ENCODE measurements at regions not wholly inside any gene's neighbourhood (a gene's known extent, or its start where the extent isn't known, plus 50 kb on each side); places are given as distances from the start of the nearest gene placed in this dataset.
"Not testable (repeated sequence)": the region's sequence is repeated elsewhere in the genome, so short reads cannot be mapped to it uniquely, and the experiment has no call there.

GRCh38 chr11:15843309-15843872 lies 513.0 kb downstream of the SOX6 start:
- DNase-seq: no peak
- H3K27ac ChIP-seq: peak overlapping the region in 2 of 4 donors; percentile 18 to 26

GRCh38 chr11:15845261-15845660 lies 511.1 kb downstream of the SOX6 start:
- Histone ChIP-seq H3K4me1 (peaks cover 0 to 31% (median 4%) of the 10 kb centered on the region in 3 donors), H3K27me3 (no peaks in the 10 kb centered on the region), H3K36me3 (no peaks in the 10 kb centered on the region), H3K9me3 (no peaks in the 10 kb centered on the region), H3K4me3 (no peak overlapping the region), H3K27ac (no peak overlapping the region)
- DNase-seq: no peak
- intact Hi-C loops (cut with DNase I): no loop called here
- TF ChIP-seq CTCF (IDR thresholded peaks at IDR 0.05) (no peak), POLR2A (IDR thresholded peaks at IDR 0.05) (no peak)

More at GRCh38 chr11:15843309-15843872, 513.0 kb downstream of the SOX6 start:
- Histone ChIP-seq H3K4me1 (peaks cover 0 to 31% (median 4%) of the 10 kb centered on the region in 3 donors), H3K27me3 (no peaks in the 10 kb centered on the region), H3K9me3 (no peaks in the 10 kb centered on the region), H3K36me3 (no peaks in the 10 kb centered on the region), H3K4me3 (no peak overlapping the region)
- WGBS, 2 donors: 29 to 39% methylated on average over 5 to 10 of the region's 10 CpGs
- TF ChIP-seq POLR2A (IDR thresholded peaks at IDR 0.05): no peak
- no peak for TF ChIP-seq CTCF (IDR thresholded peaks at IDR 0.05)
- intact Hi-C loops (cut with DNase I): no loop called here

- intact Hi-C loops (cut with DNase I): no loop called here
- Histone ChIP-seq H3K36me3 (no peaks in the 10 kb centered on the region), H3K27me3 (no peaks in the 10 kb centered on the region), H3K27ac (no peak overlapping the region), H3K9me3 (no peaks in the 10 kb centered on the region), H3K4me3 (no peak overlapping the region), H3K4me1 (peaks cover 0 to 6% (median 0%) of the 10 kb centered on the region in 3 donors)
- 80 to 83% methylated on average over 2 of the region's 2 CpGs for WGBS, 2 donors
- DNase-seq: no peak
- TF ChIP-seq CTCF (IDR thresholded peaks at IDR 0.05) (no peak), POLR2A (IDR thresholded peaks at IDR 0.05) (no peak)
Measured at GRCh38 chr11:15848631-15849168, 507.6 kb downstream of the SOX6 start.

- Histone ChIP-seq H3K27ac (no peak overlapping the region), H3K9me3 (no peaks in the 10 kb centered on the region), H3K4me3 (no peak overlapping the region), H3K36me3 (no peaks in the 10 kb centered on the region), H3K27me3 (no peaks in the 10 kb centered on the region), H3K4me1 (peaks cover 0 to 3% (median 0%) of the 10 kb centered on the region in 3 donors)
- TF ChIP-seq CTCF (IDR thresholded peaks at IDR 0.05): no peak
- no peak for TF ChIP-seq POLR2A (IDR thresholded peaks at IDR 0.05)
- WGBS, 2 donors: 88 to 91% methylated on average over 1 to 4 of the region's 4 CpGs
- no peak for DNase-seq
- intact Hi-C loops (cut with DNase I): no loop called here
Measured at GRCh38 chr11:15849257-15849656, 507.1 kb downstream of the SOX6 start.

- H3K9me3 ChIP-seq; H3K27me3 ChIP-seq; intact Hi-C loops (cut with DNase I); H3K27ac ChIP-seq; H3K4me3 ChIP-seq; DNase-seq; H3K36me3 ChIP-seq; H3K4me1 ChIP-seq: not testable (repeated sequence)
Measured at GRCh38 chr11:15850335-15850734, 506.0 kb downstream of the SOX6 start.

- no peak for DNase-seq
- H3K36me3 ChIP-seq: no peaks in the 10 kb centered on the region
- TF ChIP-seq CTCF (IDR thresholded peaks at IDR 0.05) (no peak), POLR2A (IDR thresholded peaks at IDR 0.05) (no peak)
- H3K27ac ChIP-seq: no peak overlapping the region
- no peaks in the 10 kb centered on the region for H3K27me3 ChIP-seq
- H3K4me3 ChIP-seq: no peak overlapping the region
- intact Hi-C loops (cut with DNase I): no loop called here
- 54 to 70% methylated on average over 5 of the region's 5 CpGs for WGBS, 2 donors
- no peaks in the 10 kb centered on the region for H3K9me3 ChIP-seq
- no peaks in the 10 kb centered on the region for H3K4me1 ChIP-seq
Measured at GRCh38 chr11:15851051-15851498, 505.3 kb downstream of the SOX6 start.
